Tibial nerve (tissue), 4 donors: ENCODE measurements at regions not wholly inside any gene's neighbourhood (a gene's known extent, or its start where the extent isn't known, plus 50 kb on each side); places are given as distances from the start of the nearest gene placed in this dataset.

ENCODE experiments used
- DNase-seq, 2 donors: peaks; one replicate each; pipeline ENCODE4 v3.0.0-alpha.2; 2019; ENCODE audit warnings: low spot score in 2 of 2
- H3K27ac ChIP-seq, 4 donors: fragments of 200-600 bp; sonication (generic) in 3 of 4; one replicate each; pipeline ENCODE4 v1.5.1; 2017 to 2019; ENCODE audit warnings: mild to moderate bottlenecking in 1 of 4
- H3K27me3 ChIP-seq, 2 donors: fragments of 200-600 bp; sonication (generic) in 1 of 2; one replicate each; pipeline versions ENCODE4 v1.5.1 to v1.6.0; 2017 to 2019
- H3K36me3 ChIP-seq, 3 donors: fragments of 200-600 bp; sonication (generic); one replicate each; pipeline ENCODE4 v1.5.1; 2018 to 2019
- H3K4me1 ChIP-seq, 4 donors: fragments of 200-600 bp; sonication (generic) in 3 of 4; one replicate each; pipeline ENCODE4 v1.5.1; 2017 to 2019
- H3K4me3 ChIP-seq, 4 donors: fragments of 200-600 bp; sonication (generic) in 3 of 4; one replicate each; pipeline ENCODE4 v1.5.1; 2017 to 2019; ENCODE audit warnings: mild to moderate bottlenecking in 1 of 4, moderate library complexity in 1 of 4
- H3K9me3 ChIP-seq, 4 donors: fragments of 200-600 bp; sonication (generic) in 3 of 4; one replicate each; pipeline ENCODE4 v1.5.1; 2017 to 2019
- EP300 ChIP-seq, 2 donors: sonication (generic); formaldehyde crosslinking; IDR thresholded peaks; one replicate each; pipeline ENCODE4 v1.6.1; 2017; ENCODE audit warnings: antibody characterized with exemption in 2 of 2, mild to moderate bottlenecking in 1 of 2
- POLR2A ChIP-seq, 2 donors: fragments of 450-650 bp; IDR thresholded peaks; one replicate each; pipeline ENCODE4 v1.6.1; 2017; ENCODE audit warnings: antibody characterized with exemption in 2 of 2, mild to moderate bottlenecking in 2 of 2, moderate library complexity in 2 of 2
- WGBS, 2 donors: methylation state at CpG; one replicate each; pipeline ENCODE4 v1.1.5; 2018; 5-methylcytosine and 5-hydroxymethylcytosine counted together
- TF ChIP-seq, protein P1 (sequence below), 5 experiments: fragments of 200-600 bp in 3 of 5; fragments of 450-650 bp in 2 of 5; sonication (generic) in 3 of 5; IDR thresholded peaks; one replicate each; pipeline ENCODE4 v1.5.1; 2016 to 2019; ENCODE audit warnings: antibody characterized with exemption in 5 of 5, mild to moderate bottlenecking in 3 of 5, moderate library complexity in 2 of 5

DNA sequence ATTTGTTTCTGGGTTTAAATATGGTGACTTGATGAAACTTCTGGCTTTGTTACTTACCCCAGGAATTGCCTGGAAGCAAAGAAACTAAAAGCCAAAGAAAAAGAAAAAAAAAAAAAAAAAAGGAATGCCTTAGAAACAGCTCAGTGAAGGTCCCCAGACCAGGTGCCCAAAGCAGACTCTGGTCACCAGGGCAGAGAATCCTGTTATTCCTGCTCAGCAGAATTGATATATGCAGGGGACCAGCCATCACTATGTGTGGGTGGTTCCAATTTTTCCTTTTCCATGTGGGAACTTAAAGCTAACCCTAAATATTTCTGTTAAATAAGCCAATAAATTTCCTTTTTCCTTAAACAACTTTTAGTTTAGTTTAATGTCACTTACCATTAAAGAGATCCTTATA is 100.8 kb upstream of the TPRG1 start:
- H3K4me1 ChIP-seq, result no peaks in the 10 kb centered on the region
- DNase-seq, result no peak
- TF ChIP-seq EP300 (IDR thresholded peaks at IDR 0.05), result no peak
- H3K27me3 ChIP-seq, result no peaks in the 10 kb centered on the region
- no peak overlapping the region for H3K4me3 ChIP-seq
- H3K9me3 ChIP-seq, result peaks cover 0 to 22% (median 4%) of the 10 kb centered on the region in 4 donors
- no peaks in the 10 kb centered on the region for H3K36me3 ChIP-seq
- H3K27ac ChIP-seq, result no peak overlapping the region

DNA sequence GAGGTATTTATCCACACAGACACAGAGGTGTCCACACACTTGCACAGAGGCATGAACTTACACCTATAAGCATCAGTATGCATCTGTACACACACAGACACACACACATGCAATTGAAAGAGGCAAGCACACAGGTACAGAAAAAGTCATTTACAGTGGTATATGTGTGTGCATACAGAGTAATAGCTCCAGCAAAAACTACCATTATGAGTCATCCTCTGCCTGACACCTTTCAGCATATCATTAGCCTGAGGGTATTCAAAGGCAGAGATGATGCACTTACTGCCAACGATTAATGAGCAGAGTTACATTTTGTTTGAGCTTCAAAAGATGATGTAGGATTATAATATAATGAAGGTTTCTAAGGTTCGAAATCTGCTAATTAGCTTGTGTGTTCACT is 100.3 kb upstream of the TPRG1 start:
- no peaks in the 10 kb centered on the region for H3K4me1 ChIP-seq
- peaks cover 0 to 22% (median 4%) of the 10 kb centered on the region in 4 donors for H3K9me3 ChIP-seq
- DNase-seq, result no peak
- TF ChIP-seq EP300 (IDR thresholded peaks at IDR 0.05) (no peak), POLR2A (IDR thresholded peaks at IDR 0.05) (no peak)
- TF ChIP-seq, protein P1, sequence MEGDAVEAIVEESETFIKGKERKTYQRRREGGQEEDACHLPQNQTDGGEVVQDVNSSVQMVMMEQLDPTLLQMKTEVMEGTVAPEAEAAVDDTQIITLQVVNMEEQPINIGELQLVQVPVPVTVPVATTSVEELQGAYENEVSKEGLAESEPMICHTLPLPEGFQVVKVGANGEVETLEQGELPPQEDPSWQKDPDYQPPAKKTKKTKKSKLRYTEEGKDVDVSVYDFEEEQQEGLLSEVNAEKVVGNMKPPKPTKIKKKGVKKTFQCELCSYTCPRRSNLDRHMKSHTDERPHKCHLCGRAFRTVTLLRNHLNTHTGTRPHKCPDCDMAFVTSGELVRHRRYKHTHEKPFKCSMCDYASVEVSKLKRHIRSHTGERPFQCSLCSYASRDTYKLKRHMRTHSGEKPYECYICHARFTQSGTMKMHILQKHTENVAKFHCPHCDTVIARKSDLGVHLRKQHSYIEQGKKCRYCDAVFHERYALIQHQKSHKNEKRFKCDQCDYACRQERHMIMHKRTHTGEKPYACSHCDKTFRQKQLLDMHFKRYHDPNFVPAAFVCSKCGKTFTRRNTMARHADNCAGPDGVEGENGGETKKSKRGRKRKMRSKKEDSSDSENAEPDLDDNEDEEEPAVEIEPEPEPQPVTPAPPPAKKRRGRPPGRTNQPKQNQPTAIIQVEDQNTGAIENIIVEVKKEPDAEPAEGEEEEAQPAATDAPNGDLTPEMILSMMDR (IDR thresholded peaks at IDR 0.05), result no peak
- no peaks in the 10 kb centered on the region for H3K36me3 ChIP-seq
- no peaks in the 10 kb centered on the region for H3K27me3 ChIP-seq
- WGBS, 2 donors, result 86 to 89% methylated on average over 2 of the region's 2 CpGs
- H3K4me3 ChIP-seq, result no peak overlapping the region
- no peak overlapping the region for H3K27ac ChIP-seq

DNA sequence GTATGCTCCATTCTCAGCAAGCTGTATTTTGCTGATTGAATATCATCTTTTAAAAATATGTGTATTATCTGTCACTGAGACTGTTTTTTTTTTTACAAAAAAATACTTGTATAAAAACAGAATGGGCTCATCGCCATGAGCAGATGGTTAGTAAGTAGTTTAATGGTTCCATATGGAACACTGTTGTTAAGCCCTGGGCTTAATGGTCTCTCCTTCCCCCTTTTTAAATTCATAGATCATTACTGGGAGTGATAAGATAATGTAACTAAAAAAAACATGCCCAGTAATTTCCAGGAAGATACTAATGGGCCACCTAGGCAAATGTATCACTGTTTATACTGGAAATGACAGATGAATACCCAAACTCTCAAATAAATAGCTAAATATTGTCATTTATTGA is 95.3 kb upstream of the TPRG1 start:
- no peaks in the 10 kb centered on the region for H3K27me3 ChIP-seq
- no peaks in the 10 kb centered on the region for H3K9me3 ChIP-seq
- WGBS, 2 donors, result 90 to 100% methylated on average over 1 of the region's 1 CpG
- no peaks in the 10 kb centered on the region for H3K36me3 ChIP-seq
- DNase-seq, result no peak
- no peak overlapping the region for H3K27ac ChIP-seq
- no peaks in the 10 kb centered on the region for H3K4me1 ChIP-seq
- TF ChIP-seq, protein P1 (IDR thresholded peaks at IDR 0.05), result no peak
- no peak for TF ChIP-seq EP300 (IDR thresholded peaks at IDR 0.05)
- no peak for TF ChIP-seq POLR2A (IDR thresholded peaks at IDR 0.05)
- H3K4me3 ChIP-seq, result no peak overlapping the region

DNA sequence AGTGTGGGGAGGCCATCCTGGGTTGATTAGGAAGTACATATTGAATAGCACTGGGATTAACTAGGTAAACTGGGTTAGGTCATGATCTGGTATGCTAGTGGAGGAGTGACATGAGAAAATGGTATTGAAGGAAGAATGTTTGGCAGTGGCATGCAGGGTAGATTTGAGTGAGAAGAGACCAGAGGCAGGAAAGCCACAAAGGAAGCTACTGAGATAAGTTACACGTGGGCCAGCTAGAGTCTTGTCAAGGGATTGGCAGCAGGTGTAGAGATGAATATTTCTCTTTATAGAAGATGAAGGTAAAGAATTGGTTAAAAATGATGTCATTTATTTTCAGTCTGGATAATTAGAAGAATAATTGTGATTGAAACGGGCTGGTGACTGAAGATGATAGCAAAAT is 91.0 kb upstream of the TPRG1 start:
- 71 to 74% methylated on average over 2 of the region's 2 CpGs for WGBS, 2 donors
- TF ChIP-seq, protein P1 (IDR thresholded peaks at IDR 0.05), result no peak
- TF ChIP-seq EP300 (IDR thresholded peaks at IDR 0.05) (no peak), POLR2A (IDR thresholded peaks at IDR 0.05) (no peak)
- Histone ChIP-seq H3K4me1 (no peaks in the 10 kb centered on the region), H3K36me3 (no peaks in the 10 kb centered on the region), H3K27me3 (no peaks in the 10 kb centered on the region), H3K9me3 (no peaks in the 10 kb centered on the region), H3K27ac (no peak overlapping the region), H3K4me3 (no peak overlapping the region)
- DNase-seq, result no peak

DNA sequence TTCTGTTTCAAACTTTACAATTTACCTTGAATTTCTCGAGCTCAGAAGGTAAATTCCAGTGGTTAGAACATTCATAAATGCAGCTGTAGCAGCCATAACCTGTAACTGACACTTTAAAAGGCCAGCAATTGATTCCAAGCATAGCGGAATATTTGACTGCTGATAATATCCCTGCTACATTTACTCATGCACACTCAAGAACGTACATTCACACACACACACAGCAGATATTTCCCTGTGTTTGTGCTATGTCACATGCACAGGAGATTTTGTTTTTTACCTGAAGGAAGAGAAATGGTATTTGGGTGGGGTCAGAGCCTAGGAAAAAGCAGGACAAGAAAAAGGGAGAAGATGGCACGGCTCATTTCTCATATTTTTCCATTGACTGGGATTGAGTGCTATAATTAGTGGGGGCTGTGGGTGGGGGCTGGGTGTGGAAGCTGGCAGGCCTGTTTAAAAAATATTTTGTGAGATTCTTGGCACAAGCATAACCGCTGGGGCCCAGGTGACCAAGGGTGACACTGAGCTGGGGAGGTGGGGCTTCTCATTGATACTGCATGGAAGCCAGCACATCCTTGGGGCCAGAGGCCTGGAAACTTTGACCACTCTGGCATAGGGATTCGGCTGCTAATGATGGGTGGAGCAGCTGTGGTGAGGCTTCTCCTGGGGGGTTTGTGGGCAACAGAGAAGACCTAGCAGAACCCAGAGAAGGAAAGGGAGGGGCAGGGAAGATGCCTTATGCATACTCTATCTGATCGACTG is 88.9 kb upstream of the TPRG1 start:
- Histone ChIP-seq H3K4me1 (no peaks in the 10 kb centered on the region), H3K27me3 (no peaks in the 10 kb centered on the region), H3K36me3 (no peaks in the 10 kb centered on the region), H3K4me3 (no peak overlapping the region), H3K27ac (no peak overlapping the region), H3K9me3 (peaks cover 0 to 6% (median 0%) of the 10 kb centered on the region in 4 donors)
- TF ChIP-seq POLR2A (IDR thresholded peaks at IDR 0.05) (no peak), EP300 (IDR thresholded peaks at IDR 0.05) (no peak)
- TF ChIP-seq, protein P1 (IDR thresholded peaks at IDR 0.05), result no peak
- 71 to 75% methylated on average over 7 of the region's 7 CpGs for WGBS, 2 donors
- DNase-seq, result no peak
